K562 (cell line): ENCODE measurements at regions not wholly inside any gene's neighbourhood (a gene's known extent, or its start where the extent isn't known, plus 50 kb on each side); places are given as distances from the start of the nearest gene placed in this dataset.

Experiments used
- ATAC-seq: fragments of 200-7000 bp; cut with Tn5 transposase; 3 replicates; pipeline ENCODE4 v1.9.1; 2020; ENCODE audit warnings: moderate library complexity
- BruUV-seq: library from RNA; stranded (reverse); fragments of 400-500 nt; replicated peaks from 2 replicates; lab custom pipeline; 2021; lab: Mats Ljungman, UMichigan
- CTCF ChIA-PET: fragments of 300-600 bp; formaldehyde crosslinking; extraction: SDS; loops from one replicate; lab custom pipeline; 2021; ENCODE audit warnings: low intra/inter-chr PET ratio; lab: Yijun Ruan, JAX
- POLR2A ChIA-PET: fragments of 300-600, 350-650 bp; sonication (Branson Sonifier 250); formaldehyde crosslinking; extraction: SDS; loops from one replicate; lab custom pipeline; 2021; ENCODE audit warnings: antibody characterized with exemption, inconsistent platforms; lab: Yijun Ruan, JAX
- DNase-seq, 4 experiments: peaks; one replicate each; pipeline versions ENCODE4 v3.0.0 to v3.0.0-alpha.2; 2011 to 2018; ENCODE audit warnings: low spot score in 3 of 4, mixed read lengths in 3 of 4; ENCODE audit errors: extremely low read depth in 1 of 4
- FAIRE-seq: peaks from 2 replicates; lab custom pipeline; 2011; peaks lifted over from hg19 to GRCh38; lab: Jason Lieb, UNC
- H2AFZ ChIP-seq: 2 replicates; pipeline ENCODE4 v1.6.0; 2011; ENCODE audit warnings: low read depth, low read length, control low read depth, inconsistent platforms
- H3K27ac ChIP-seq: fragments of 200-600 bp; 3 replicates; pipeline ENCODE4 v1.8.0; 2011; ENCODE audit warnings: low read depth, mild to moderate bottlenecking, control low read depth, inconsistent platforms, low read length, moderate library complexity, mixed read lengths; ENCODE audit errors: extremely low read depth
- H3K27me3 ChIP-seq, 2 experiments: fragments of 300-600 bp in 1 of 2; 2 replicates in 1 of 2; 3 replicates in 1 of 2; pipeline versions ENCODE4 v1.6.0 to v1.8.0; 2011; ENCODE audit warnings: inconsistent platforms in 2 of 2, low read length in 2 of 2, mild to moderate bottlenecking in 1 of 2, mixed read lengths in 1 of 2, moderate library complexity in 1 of 2; ENCODE audit not compliant: control insufficient read depth in 2 of 2, insufficient read depth in 2 of 2
- H3K36me3 ChIP-seq: fragments of 300-600 bp; 3 replicates; pipeline ENCODE4 v1.8.0; 2011; ENCODE audit warnings: mild to moderate bottlenecking, low read length, inconsistent platforms; ENCODE audit not compliant: control insufficient read depth, insufficient read depth
- H3K4me1 ChIP-seq, 2 experiments: fragments of 200-600 bp in 1 of 2; replicated peaks in 1 of 2; 2 replicates in 1 of 2; 3 replicates in 1 of 2; pipeline versions ENCODE4 v1.5.1 to v1.8.0; 2011; ENCODE audit warnings: inconsistent platforms in 2 of 2, low read length in 2 of 2, mild to moderate bottlenecking in 1 of 2, mixed read lengths in 1 of 2, moderate library complexity in 1 of 2; ENCODE audit not compliant: control insufficient read depth in 2 of 2, insufficient read depth in 2 of 2
- H3K4me2 ChIP-seq: 2 replicates; pipeline ENCODE4 v1.6.1; 2011; ENCODE audit warnings: low read length, control low read depth, inconsistent platforms, mixed read lengths; ENCODE audit not compliant: insufficient read depth
- H3K4me3 ChIP-seq: fragments of 200-600 bp; sonication (generic), shearing (Covaris generic); 2 replicates; pipeline ENCODE4 v1.5.1; 2016; ENCODE audit warnings: control low read depth, inconsistent platforms
- H3K79me2 ChIP-seq: fragments of 200-600 bp; 3 replicates; pipeline ENCODE4 v1.8.0; 2011; ENCODE audit warnings: low read length, inconsistent platforms; ENCODE audit not compliant: control insufficient read depth, insufficient read depth
- H3K9ac ChIP-seq, 2 experiments: 2 replicates each; pipeline versions ENCODE4 v1.6.0 to v1.6.1; 2011; ENCODE audit warnings: low read depth in 2 of 2, low read length in 2 of 2, control low read depth in 1 of 2, inconsistent platforms in 1 of 2, mild to moderate bottlenecking in 1 of 2, mixed read lengths in 1 of 2; ENCODE audit not compliant: insufficient read depth in 1 of 2
- H3K9me1 ChIP-seq: one replicate; pipeline ENCODE4 v1.6.0; 2011; ENCODE audit warnings: inconsistent platforms, mild to moderate bottlenecking, low read length, moderate library complexity; ENCODE audit not compliant: control insufficient read depth, insufficient read depth
- H3K9me3 ChIP-seq: replicated peaks from 2 replicates; pipeline ENCODE4 v1.5.1; 2011; ENCODE audit warnings: low read depth, low read length, inconsistent platforms; ENCODE audit not compliant: control insufficient read depth, insufficient read depth
- H4K20me1 ChIP-seq: replicated peaks from 2 replicates; pipeline ENCODE4 v1.6.1; 2011; ENCODE audit warnings: low read length, inconsistent platforms, mixed read lengths; ENCODE audit not compliant: control insufficient read depth, insufficient read depth
- BMI1 ChIP-seq: fragments of 150-350 bp; IDR thresholded peaks from 2 replicates; pipeline ENCODE4 v1.6.1; 2014; ENCODE audit warnings: low read length
- FOXA3 ChIP-seq, 2 experiments: fragments of 450-650 bp in 1 of 2; sonication (generic) in 1 of 2; formaldehyde crosslinking; IDR thresholded peaks in 1 of 2; conservative IDR thresholded peaks in 1 of 2; 2 replicates each; pipeline versions ENCODE4 v1.4.0 to v1.8.0; 2020 to 2022; ENCODE audit warnings: mild to moderate bottlenecking in 2 of 2, missing genetic modification reagents in 1 of 2
- NFE2L1 ChIP-seq: fragments of 450-650 bp; IDR thresholded peaks from 2 replicates; pipeline ENCODE4 v1.6.1; 2016; ENCODE audit warnings: missing genetic modification characterization, low read depth, mild to moderate bottlenecking, missing compliant biosample characterization, moderate library complexity, borderline replicate concordance
- PHB ChIP-seq: fragments of 250-450 bp; sonication (Bioruptor Pico); IDR thresholded peaks from 2 replicates; pipeline ENCODE4 v1.5.0; 2021
- SP2 ChIP-seq: IDR thresholded peaks from 2 replicates; pipeline ENCODE4 v1.6.1; 2011; ENCODE audit warnings: mild to moderate bottlenecking, low read depth, low read length, moderate library complexity; ENCODE audit not compliant: poor library complexity, severe bottlenecking; ENCODE audit errors: extremely low read depth
- ZNF316 ChIP-seq: fragments of 450-650 bp; IDR thresholded peaks from 2 replicates; pipeline ENCODE4 v1.6.1; 2016
- ZNF77 ChIP-seq: fragments of 250-450 bp; sonication (Bioruptor Pico); IDR thresholded peaks from 2 replicates; pipeline ENCODE4 v1.5.0; 2020
- WGBS: fragments of 100-300 bp; shearing (Covaris generic); methylation state at CpG from one replicate; pipeline ENCODE4 v1.1.6; 2016; ENCODE audit warnings: low coverage, mixed read lengths; ENCODE audit not compliant: insufficient coverage; ENCODE audit errors: missing lambda C conversion rate; 5-methylcytosine and 5-hydroxymethylcytosine counted together
- in situ Hi-C: fragments of 300-500 bp; cut with MboI; formaldehyde crosslinking; loops from 4 replicates; pipeline ENCODE4 v1.15.0; 2018; ENCODE audit warnings: inconsistent platforms, mixed read lengths
- intact Hi-C: fragments of 100-400 bp; cut with micrococcal nuclease; formaldehyde crosslinking; loops from 2 replicates; pipeline ENCODE4 v1.14.2; 2022
- TF ChIP-seq, protein P1 (sequence below): fragments of 450-650 bp; IDR thresholded peaks from 2 replicates; pipeline ENCODE4 v1.6.1; 2018; ENCODE audit not compliant: partially characterized antibody

DNA sequence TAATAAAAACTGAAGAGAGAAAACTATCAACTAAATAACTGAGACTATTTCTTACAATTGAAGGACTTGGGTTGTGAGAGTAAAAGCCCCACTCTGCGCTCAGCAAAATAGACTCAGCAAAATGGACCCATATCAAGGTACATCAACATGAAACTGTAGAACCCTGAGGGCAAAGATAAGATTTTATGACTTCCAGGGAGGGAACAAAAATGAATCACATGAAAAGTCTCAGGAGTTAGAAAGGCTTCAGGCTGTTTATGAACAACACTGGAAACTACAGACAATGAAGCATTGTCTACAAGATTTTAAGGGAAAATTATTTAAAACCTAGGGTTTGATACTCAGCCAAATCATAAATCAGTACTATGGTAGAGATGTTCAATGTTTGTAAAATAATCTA lies 434.3 kb downstream of the PTPRC start:
- WGBS: 0% methylated on average over 1 of the region's 1 CpG
- ChIA-PET CTCF (no interaction called here), POLR2A (no interaction called here)
- no peaks in the 10 kb centered on the region for H3K9me1 ChIP-seq
- ATAC-seq (no peak), DNase-seq (no peak), FAIRE-seq (no peak)
- no peak overlapping the region for H3K4me2 ChIP-seq
- H3K4me3 ChIP-seq: no peak overlapping the region
- in situ Hi-C loops (no loop called here), intact Hi-C loops (no loop called here)
- no peaks in the 10 kb centered on the region for H3K36me3 ChIP-seq
- no peak overlapping the region for H3K9ac ChIP-seq
- no peaks in the 10 kb centered on the region for H3K79me2 ChIP-seq
- TF ChIP-seq SP2: no peak
- TF ChIP-seq BMI1: no peak
- TF ChIP-seq ZNF77: no peak
- TF ChIP-seq NFE2L1 (tag): no peak
- no peak for TF ChIP-seq ZNF316
- TF ChIP-seq PHB: no peak
- H2AFZ ChIP-seq: no peak overlapping the region
- no peak overlapping the region for H3K27ac ChIP-seq
- no TSS peak for BruUV-seq
- H3K27me3 ChIP-seq: no peaks in the 10 kb centered on the region
- no peaks in the 10 kb centered on the region for H4K20me1 ChIP-seq
- H3K4me1 ChIP-seq: no peaks in the 10 kb centered on the region
- H3K9me3 ChIP-seq: no peaks in the 10 kb centered on the region

DNA sequence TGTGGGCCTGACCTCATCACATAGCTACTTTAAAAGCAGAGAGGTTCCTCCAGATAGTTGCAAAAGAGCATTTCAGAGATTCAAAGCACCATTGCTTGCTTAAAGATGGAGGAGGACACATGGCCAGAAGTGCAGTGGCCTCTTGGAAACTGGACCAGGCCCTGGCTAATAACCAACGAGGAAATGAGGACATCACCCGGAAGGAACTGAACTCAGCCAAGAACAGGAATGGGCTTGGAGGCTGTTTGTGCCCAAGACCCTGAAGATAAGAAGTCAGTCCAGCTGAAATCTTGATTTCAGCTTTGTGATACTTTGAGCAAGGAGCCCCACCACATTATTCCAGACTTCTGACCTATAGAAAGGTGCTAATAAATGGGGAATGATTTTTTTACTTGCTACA lies 437.0 kb downstream of the PTPRC start:
- FAIRE-seq (no peak), ATAC-seq (no peak), DNase-seq (no peak)
- no peak overlapping the region for H3K4me3 ChIP-seq
- H3K36me3 ChIP-seq: no peaks in the 10 kb centered on the region
- in situ Hi-C loops: no loop called here
- H3K27me3 ChIP-seq: no peaks in the 10 kb centered on the region
- no peak overlapping the region for H2AFZ ChIP-seq
- H3K9me1 ChIP-seq: no peaks in the 10 kb centered on the region
- POLR2A ChIA-PET: no interaction called here
- WGBS: 0% methylated on average over 2 of the region's 2 CpGs
- no peaks in the 10 kb centered on the region for H3K9me3 ChIP-seq
- H3K9ac ChIP-seq: no peak overlapping the region
- no peak overlapping the region for H3K27ac ChIP-seq
- BruUV-seq: no TSS peak
- CTCF ChIA-PET: no interaction called here
- H3K79me2 ChIP-seq: no peaks in the 10 kb centered on the region
- H4K20me1 ChIP-seq: no peaks in the 10 kb centered on the region
- no peak overlapping the region for H3K4me2 ChIP-seq
- H3K4me1 ChIP-seq: no peaks in the 10 kb centered on the region
- intact Hi-C loops: no loop called here
- TF ChIP-seq, protein P1, sequence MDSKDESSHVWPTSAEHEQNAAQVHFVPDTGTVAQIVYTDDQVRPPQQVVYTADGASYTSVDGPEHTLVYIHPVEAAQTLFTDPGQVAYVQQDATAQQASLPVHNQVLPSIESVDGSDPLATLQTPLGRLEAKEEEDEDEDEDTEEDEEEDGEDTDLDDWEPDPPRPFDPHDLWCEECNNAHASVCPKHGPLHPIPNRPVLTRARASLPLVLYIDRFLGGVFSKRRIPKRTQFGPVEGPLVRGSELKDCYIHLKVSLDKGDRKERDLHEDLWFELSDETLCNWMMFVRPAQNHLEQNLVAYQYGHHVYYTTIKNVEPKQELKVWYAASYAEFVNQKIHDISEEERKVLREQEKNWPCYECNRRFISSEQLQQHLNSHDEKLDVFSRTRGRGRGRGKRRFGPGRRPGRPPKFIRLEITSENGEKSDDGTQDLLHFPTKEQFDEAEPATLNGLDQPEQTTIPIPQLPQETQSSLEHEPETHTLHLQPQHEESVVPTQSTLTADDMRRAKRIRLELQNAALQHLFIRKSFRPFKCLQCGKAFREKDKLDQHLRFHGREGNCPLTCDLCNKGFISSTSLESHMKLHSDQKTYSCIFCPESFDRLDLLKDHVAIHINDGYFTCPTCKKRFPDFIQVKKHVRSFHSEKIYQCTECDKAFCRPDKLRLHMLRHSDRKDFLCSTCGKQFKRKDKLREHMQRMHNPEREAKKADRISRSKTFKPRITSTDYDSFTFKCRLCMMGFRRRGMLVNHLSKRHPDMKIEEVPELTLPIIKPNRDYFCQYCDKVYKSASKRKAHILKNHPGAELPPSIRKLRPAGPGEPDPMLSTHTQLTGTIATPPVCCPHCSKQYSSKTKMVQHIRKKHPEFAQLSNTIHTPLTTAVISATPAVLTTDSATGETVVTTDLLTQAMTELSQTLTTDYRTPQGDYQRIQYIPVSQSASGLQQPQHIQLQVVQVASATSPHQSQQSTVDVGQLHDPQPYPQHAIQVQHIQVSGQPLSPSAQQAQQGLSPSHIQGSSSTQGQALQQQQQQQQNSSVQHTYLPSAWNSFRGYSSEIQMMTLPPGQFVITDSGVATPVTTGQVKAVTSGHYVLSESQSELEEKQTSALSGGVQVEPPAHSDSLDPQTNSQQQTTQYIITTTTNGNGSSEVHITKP: no peak
- TF ChIP-seq FOXA3 (CRISPR knock-in tag; conservative IDR thresholded peaks at IDR 0.05 in 1 of 2, IDR thresholded peaks at IDR 0.05 in 1 of 2): no peak
